ENCODE measurements at regions not wholly inside any gene's neighbourhood (a gene's known extent, or its start where the extent isn't known, plus 50 kb on each side); places are given as distances from the start of the nearest gene placed in this dataset.
A peak's percentile ranks its signal among the peaks of the same experiment; 100 is the strongest.

DNA sequence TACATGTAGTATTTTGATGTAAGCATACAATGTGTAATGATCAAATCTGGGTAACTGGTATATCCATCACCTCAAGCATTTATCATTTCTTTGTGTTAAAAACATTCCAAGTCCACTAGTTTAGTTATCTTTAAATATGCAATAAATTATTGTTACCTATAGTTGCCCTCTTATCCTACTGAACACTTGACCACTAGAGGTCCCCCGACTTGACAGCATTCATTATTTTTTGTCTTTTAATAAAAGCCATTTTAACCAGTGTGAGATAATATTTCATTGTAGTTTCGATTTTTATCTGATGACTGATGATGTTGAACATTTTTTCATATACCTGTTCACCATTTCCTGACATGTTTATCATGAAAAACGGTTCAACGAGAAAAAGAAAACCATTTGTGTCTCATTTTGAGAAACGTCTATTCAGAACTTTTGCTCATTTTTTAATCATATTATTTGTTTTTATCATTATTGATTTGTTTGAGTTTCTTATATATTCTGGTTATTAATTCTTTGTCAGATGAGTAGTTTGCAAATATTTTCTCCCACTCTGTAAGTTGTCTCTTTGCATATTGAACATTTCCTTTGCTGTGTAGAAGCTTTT lies 199.0 kb upstream of the CXXC4 start:
- TF ChIP-seq, protein P1, sequence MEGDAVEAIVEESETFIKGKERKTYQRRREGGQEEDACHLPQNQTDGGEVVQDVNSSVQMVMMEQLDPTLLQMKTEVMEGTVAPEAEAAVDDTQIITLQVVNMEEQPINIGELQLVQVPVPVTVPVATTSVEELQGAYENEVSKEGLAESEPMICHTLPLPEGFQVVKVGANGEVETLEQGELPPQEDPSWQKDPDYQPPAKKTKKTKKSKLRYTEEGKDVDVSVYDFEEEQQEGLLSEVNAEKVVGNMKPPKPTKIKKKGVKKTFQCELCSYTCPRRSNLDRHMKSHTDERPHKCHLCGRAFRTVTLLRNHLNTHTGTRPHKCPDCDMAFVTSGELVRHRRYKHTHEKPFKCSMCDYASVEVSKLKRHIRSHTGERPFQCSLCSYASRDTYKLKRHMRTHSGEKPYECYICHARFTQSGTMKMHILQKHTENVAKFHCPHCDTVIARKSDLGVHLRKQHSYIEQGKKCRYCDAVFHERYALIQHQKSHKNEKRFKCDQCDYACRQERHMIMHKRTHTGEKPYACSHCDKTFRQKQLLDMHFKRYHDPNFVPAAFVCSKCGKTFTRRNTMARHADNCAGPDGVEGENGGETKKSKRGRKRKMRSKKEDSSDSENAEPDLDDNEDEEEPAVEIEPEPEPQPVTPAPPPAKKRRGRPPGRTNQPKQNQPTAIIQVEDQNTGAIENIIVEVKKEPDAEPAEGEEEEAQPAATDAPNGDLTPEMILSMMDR (IDR thresholded peaks at IDR 0.05; ENCODE audit: insufficient read depth, low read length, poor library complexity, severe bottlenecking): peak; percentile 27
- no peak for TF ChIP-seq EZH2phosphoT487 (conservative IDR thresholded peaks at IDR 0.05; ENCODE audit: low read length)
- Histone ChIP-seq H3K36me3 (ENCODE audit: low read length) (no peaks in the 10 kb centered on the region), H4K20me1 (ENCODE audit: low read depth, low read length) (no peaks in the 10 kb centered on the region), H3K9me2 (replicated peaks; ENCODE audit: insufficient read depth, low read length) (no peaks in the 10 kb centered on the region), H3F3A (ENCODE audit: insufficient read depth) (no peaks in the 10 kb centered on the region), H3K27me3 (ENCODE audit: low read length) (no peaks in the 10 kb centered on the region), H3K9ac (ENCODE audit: low read length) (no peak overlapping the region), H3K4me3 (ENCODE audit: insufficient read depth, low read length, poor library complexity, severe bottlenecking) (no peak overlapping the region), H3K27ac (ENCODE audit: low read depth, low read length) (no peak overlapping the region), H2AFZ (ENCODE audit: low read depth, low read length, severe bottlenecking) (no peak overlapping the region), H3K9me3 (ENCODE audit: insufficient read depth, low read length) (no peaks in the 10 kb centered on the region), H3K4me2 (ENCODE audit: low read depth, low read length, poor library complexity, severe bottlenecking) (no peak overlapping the region), H3K79me2 (ENCODE audit: insufficient read depth, low read length) (no peaks in the 10 kb centered on the region)

DNA sequence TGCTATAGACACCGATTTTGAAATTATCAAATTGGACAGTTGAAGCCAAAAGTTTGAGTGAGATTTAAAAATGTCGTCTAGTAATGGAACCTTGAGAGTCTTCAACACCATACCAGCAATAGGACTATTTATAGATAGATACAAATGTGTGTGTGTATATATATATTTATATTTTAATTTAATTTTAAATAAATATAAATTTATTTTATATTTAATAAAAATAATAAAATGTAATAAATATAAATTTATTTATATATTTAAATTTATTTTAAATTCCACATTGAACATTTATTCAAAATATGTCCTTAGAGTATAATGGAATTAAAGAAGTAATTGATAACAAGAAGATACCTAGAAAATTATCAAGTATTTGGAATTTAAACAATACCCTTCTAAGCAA lies 221.9 kb upstream of the CXXC4 start:
- no peak for TF ChIP-seq EZH2phosphoT487 (conservative IDR thresholded peaks at IDR 0.05; ENCODE audit: low read length)
- TF ChIP-seq, protein P1 (IDR thresholded peaks at IDR 0.05; ENCODE audit: insufficient read depth, low read length, poor library complexity, severe bottlenecking): no peak
- no peaks in the 10 kb centered on the region for H3K9me2 ChIP-seq (replicated peaks; ENCODE audit: insufficient read depth, low read length)
- no peaks in the 10 kb centered on the region for H3K79me2 ChIP-seq (ENCODE audit: insufficient read depth, low read length)
- H3K4me2 ChIP-seq (ENCODE audit: low read depth, low read length, poor library complexity, severe bottlenecking): no peak overlapping the region
- no peak overlapping the region for H3K9ac ChIP-seq (ENCODE audit: low read length)
- H3K27me3 ChIP-seq (ENCODE audit: low read length): no peaks in the 10 kb centered on the region
- no peak overlapping the region for H2AFZ ChIP-seq (ENCODE audit: low read depth, low read length, severe bottlenecking)
- H3K9me3 ChIP-seq (ENCODE audit: insufficient read depth, low read length): no peaks in the 10 kb centered on the region
- no peak overlapping the region for H3K27ac ChIP-seq (ENCODE audit: low read depth, low read length)
- no peaks in the 10 kb centered on the region for H3K36me3 ChIP-seq (ENCODE audit: low read length)
- H3F3A ChIP-seq (ENCODE audit: insufficient read depth): no peaks in the 10 kb centered on the region
- no peak overlapping the region for H3K4me3 ChIP-seq (ENCODE audit: insufficient read depth, low read length, poor library complexity, severe bottlenecking)
- H4K20me1 ChIP-seq (ENCODE audit: low read depth, low read length): no peaks in the 10 kb centered on the region

DNA sequence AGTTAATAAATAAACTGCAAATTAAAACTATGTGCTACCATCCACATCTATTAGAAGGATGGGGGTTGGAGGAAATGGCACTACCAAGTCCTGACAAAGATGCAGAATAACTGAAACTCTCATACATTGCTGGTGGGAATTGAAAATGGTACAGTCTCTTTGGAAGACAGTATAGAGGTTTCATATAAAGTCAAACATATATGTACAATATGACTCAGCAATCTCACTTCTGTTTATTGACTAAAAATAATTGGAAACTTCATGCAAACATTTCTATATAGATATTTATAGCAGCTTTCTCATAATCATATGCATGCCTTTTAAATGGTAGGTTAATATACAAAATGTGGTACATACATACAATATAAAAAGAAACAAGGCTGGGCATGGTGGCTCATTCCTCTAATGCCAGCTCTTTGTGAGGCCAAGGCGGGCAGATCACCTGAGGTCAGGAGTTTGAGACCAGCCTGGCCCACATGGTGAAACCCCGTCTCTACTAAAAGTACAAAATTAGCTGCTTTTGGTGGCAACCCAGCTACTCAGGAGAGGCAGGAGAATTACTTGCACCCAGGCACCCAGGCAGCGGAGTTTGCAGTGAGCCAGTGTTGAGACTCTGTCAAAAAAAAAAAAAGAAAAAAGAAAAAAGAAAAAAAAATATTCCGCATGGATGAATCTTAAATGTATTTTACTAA lies 225.0 kb upstream of the CXXC4 start:
- Histone ChIP-seq H3K9me3 (ENCODE audit: insufficient read depth, low read length) (no peaks in the 10 kb centered on the region), H3K27ac (ENCODE audit: low read depth, low read length) (no peak overlapping the region), H3K9me2 (replicated peaks; ENCODE audit: insufficient read depth, low read length) (no peaks in the 10 kb centered on the region), H3K36me3 (ENCODE audit: low read length) (no peaks in the 10 kb centered on the region), H3K79me2 (ENCODE audit: insufficient read depth, low read length) (no peaks in the 10 kb centered on the region), H3K4me3 (ENCODE audit: insufficient read depth, low read length, poor library complexity, severe bottlenecking) (no peak overlapping the region), H3K4me2 (ENCODE audit: low read depth, low read length, poor library complexity, severe bottlenecking) (no peak overlapping the region), H3K27me3 (ENCODE audit: low read length) (no peaks in the 10 kb centered on the region), H2AFZ (ENCODE audit: low read depth, low read length, severe bottlenecking) (no peak overlapping the region), H3F3A (ENCODE audit: insufficient read depth) (no peaks in the 10 kb centered on the region), H3K9ac (ENCODE audit: low read length) (no peak overlapping the region), H4K20me1 (ENCODE audit: low read depth, low read length) (no peaks in the 10 kb centered on the region)
- TF ChIP-seq, protein P1 (IDR thresholded peaks at IDR 0.05; ENCODE audit: insufficient read depth, low read length, poor library complexity, severe bottlenecking): no peak
- TF ChIP-seq EZH2phosphoT487 (conservative IDR thresholded peaks at IDR 0.05; ENCODE audit: low read length): no peak

Measured in SU-DHL-6 (cell line).